DMS153 treated with DMSO at 0.1 percent for 48 hours (cell line): ENCODE measurements at regions not wholly inside any gene's neighbourhood (a gene's known extent, or its start where the extent isn't known, plus 50 kb on each side); places are given as distances from the start of the nearest gene placed in this dataset.
"Not testable (repeated sequence)": the region's sequence is repeated elsewhere in the genome, so short reads cannot be mapped to it uniquely, and the experiment has no call there.

Experiments used
- DNase-seq: peaks from one replicate; lab custom pipeline; 2025; ENCODE audit not compliant: unreplicated experiment; lab: John Stamatoyannopoulos, UW

- no peak for DNase-seq
Observed at GRCh38 chr12:69172491-69172890, 66.9 kb upstream of the CPSF6 start.

- no peak for DNase-seq
Observed at GRCh38 chr12:69173368-69173767, 66.0 kb upstream of the CPSF6 start.

- no peak for DNase-seq
Observed at GRCh38 chr12:69179786-69180185, 59.6 kb upstream of the CPSF6 start.

GRCh38 chr12:69187572-69187971 is 51.8 kb upstream of the CPSF6 start:
- DNase-seq = not testable (repeated sequence)

GRCh38 chr12:69189378-69189978 is 49.9 kb upstream of the CPSF6 start:
- no peak for DNase-seq
